Vagina (tissue), 2 donors: ENCODE measurements at regions not wholly inside any gene's neighbourhood (a gene's known extent, or its start where the extent isn't known, plus 50 kb on each side); places are given as distances from the start of the nearest gene placed in this dataset.
"Not testable (repeated sequence)": the region's sequence is repeated elsewhere in the genome, so short reads cannot be mapped to it uniquely, and the experiment has no call there.

Source experiments
- DNase-seq, 2 donors: peaks; one replicate each; pipeline ENCODE4 v3.0.0-alpha.2; 2017; ENCODE audit errors: extremely low spot score in 2 of 2
- H3K27ac ChIP-seq: fragments of 200-600 bp; sonication (generic); one replicate; pipeline ENCODE4 v1.5.1; 2019
- H3K27me3 ChIP-seq: fragments of 200-600 bp; sonication (generic); one replicate; pipeline ENCODE4 v1.5.1; 2019
- H3K36me3 ChIP-seq, 2 donors: fragments of 200-600 bp; sonication (generic); one replicate each; pipeline ENCODE4 v1.5.1; 2017 to 2019
- H3K4me1 ChIP-seq: fragments of 200-600 bp; sonication (generic); one replicate; pipeline ENCODE4 v1.5.1; 2019
- H3K4me3 ChIP-seq, 2 donors: fragments of 200-600 bp; sonication (generic); 1 replicate in 1 of 2; 2 replicates in 1 of 2; pipeline ENCODE4 v1.5.1; 2016 to 2019
- H3K9me3 ChIP-seq: fragments of 200-600 bp; sonication (generic); one replicate; pipeline ENCODE4 v1.5.1; 2019
- CTCF ChIP-seq, 3 experiments: fragments of 450-650 bp in 2 of 3; fragments of 200-600 bp in 1 of 3; sonication (generic) in 1 of 3; IDR thresholded peaks; one replicate each; pipeline ENCODE4 v1.5.1; 2017 to 2019; ENCODE audit warnings: antibody characterized with exemption in 3 of 3, mild to moderate bottlenecking in 2 of 3, moderate library complexity in 2 of 3
- POLR2A ChIP-seq, 2 donors: fragments of 450-650 bp; IDR thresholded peaks; one replicate each; pipeline ENCODE4 v1.6.1; 2017; ENCODE audit warnings: antibody characterized with exemption in 2 of 2, mild to moderate bottlenecking in 2 of 2, moderate library complexity in 2 of 2
- POLR2AphosphoS5 ChIP-seq, 2 donors: sonication (generic); formaldehyde crosslinking; IDR thresholded peaks; one replicate each; pipeline ENCODE4 v1.9.0; 2017; ENCODE audit warnings: antibody characterized with exemption in 2 of 2, mild to moderate bottlenecking in 2 of 2, low read depth in 1 of 2; ENCODE audit not compliant: insufficient read depth in 1 of 2
- intact Hi-C: fragments of 100-400 bp; cut with DNase I; formaldehyde crosslinking; loops from one replicate; pipeline ENCODE4 v1.15.1; 2023

DNA sequence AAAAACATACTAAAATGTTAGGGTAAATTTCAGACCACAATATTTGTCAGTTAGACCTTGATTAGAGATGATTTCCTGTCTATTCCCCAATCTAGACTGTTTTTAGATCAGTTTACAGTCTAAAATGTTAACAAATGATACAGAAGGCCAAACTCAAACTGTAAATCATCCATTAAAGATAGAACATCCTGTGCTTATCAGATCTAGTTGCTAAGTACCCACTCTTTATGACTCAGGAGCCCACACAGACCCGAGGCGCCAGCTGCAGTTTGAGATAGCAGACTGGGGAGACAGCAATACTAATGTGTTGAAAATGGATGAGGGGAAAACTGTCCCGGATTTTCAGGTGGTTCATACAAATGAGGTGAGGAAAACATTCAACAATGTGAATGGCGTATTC is 113.3 kb downstream of the SCG2 start:
- H3K4me3 ChIP-seq, result no peak overlapping the region
- H3K9me3 ChIP-seq, result no peaks in the 10 kb centered on the region
- no peak overlapping the region for H3K27ac ChIP-seq
- intact Hi-C loops, result no loop called here
- no peaks in the 10 kb centered on the region for H3K4me1 ChIP-seq
- no peak for DNase-seq
- TF ChIP-seq POLR2AphosphoS5 (IDR thresholded peaks at IDR 0.05; ENCODE audit: insufficient read depth in 1 of 2, low read depth in 1 of 2) (no peak), CTCF (IDR thresholded peaks at IDR 0.05) (no peak), POLR2A (IDR thresholded peaks at IDR 0.05) (no peak)
- H3K27me3 ChIP-seq, result no peaks in the 10 kb centered on the region
- no peaks in the 10 kb centered on the region for H3K36me3 ChIP-seq

- Histone ChIP-seq H3K27ac (no peak overlapping the region), H3K36me3 (no peaks in the 10 kb centered on the region), H3K4me3 (no peak overlapping the region), H3K27me3 (no peaks in the 10 kb centered on the region), H3K4me1 (no peaks in the 10 kb centered on the region), H3K9me3 (no peaks in the 10 kb centered on the region)
- no peak for DNase-seq
- no peak for TF ChIP-seq POLR2A (IDR thresholded peaks at IDR 0.05)
- no peak for TF ChIP-seq POLR2AphosphoS5 (IDR thresholded peaks at IDR 0.05; ENCODE audit: insufficient read depth in 1 of 2, low read depth in 1 of 2)
- no peak for TF ChIP-seq CTCF (IDR thresholded peaks at IDR 0.05)
- intact Hi-C loops, result no loop called here
Observed at GRCh38 chr2:223494496-223494895, 107.7 kb downstream of the SCG2 start.

- Histone ChIP-seq H3K9me3 (no peaks in the 10 kb centered on the region), H3K36me3 (no peaks in the 10 kb centered on the region), H3K27ac (no peak overlapping the region), H3K4me3 (no peak overlapping the region), H3K27me3 (no peaks in the 10 kb centered on the region), H3K4me1 (no peaks in the 10 kb centered on the region)
- DNase-seq, result no peak
- TF ChIP-seq POLR2AphosphoS5 (IDR thresholded peaks at IDR 0.05; ENCODE audit: insufficient read depth in 1 of 2, low read depth in 1 of 2) (no peak), CTCF (IDR thresholded peaks at IDR 0.05) (no peak), POLR2A (IDR thresholded peaks at IDR 0.05) (no peak)
- intact Hi-C loops, result no loop called here
Observed at GRCh38 chr2:223494942-223495341, 107.2 kb downstream of the SCG2 start.

GRCh38 chr2:223496853-223497252 is 105.3 kb downstream of the SCG2 start:
- H3K27me3 ChIP-seq, H3K4me3 ChIP-seq, H3K4me1 ChIP-seq, DNase-seq, H3K36me3 ChIP-seq, intact Hi-C loops, H3K27ac ChIP-seq, H3K9me3 ChIP-seq: not testable (repeated sequence)

DNA sequence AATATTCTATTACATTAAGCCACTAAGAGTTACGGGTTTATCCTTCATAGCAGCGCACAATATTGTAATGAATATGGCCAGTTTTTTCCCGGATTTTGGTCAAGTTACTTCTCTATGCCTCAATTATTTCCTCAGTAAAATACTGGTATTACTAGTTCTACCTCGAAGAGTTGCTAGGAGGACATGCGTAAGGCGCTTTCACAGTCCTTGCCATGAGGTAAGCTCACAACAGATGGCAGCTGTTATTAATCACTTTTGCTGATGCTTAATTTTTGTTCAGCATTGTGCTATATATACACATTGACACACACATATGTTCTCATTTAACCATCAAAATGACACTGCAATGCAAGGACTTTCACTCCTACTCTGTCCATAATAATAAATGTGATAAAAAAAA is 101.5 kb downstream of the SCG2 start:
- H3K27me3 ChIP-seq, result no peaks in the 10 kb centered on the region
- no peaks in the 10 kb centered on the region for H3K36me3 ChIP-seq
- intact Hi-C loops, result no loop called here
- TF ChIP-seq POLR2A (IDR thresholded peaks at IDR 0.05) (no peak), CTCF (IDR thresholded peaks at IDR 0.05) (no peak), POLR2AphosphoS5 (IDR thresholded peaks at IDR 0.05; ENCODE audit: insufficient read depth in 1 of 2, low read depth in 1 of 2) (no peak)
- H3K4me3 ChIP-seq, result no peak overlapping the region
- no peak for DNase-seq
- no peak overlapping the region for H3K27ac ChIP-seq
- H3K4me1 ChIP-seq, result no peaks in the 10 kb centered on the region
- H3K9me3 ChIP-seq, result no peaks in the 10 kb centered on the region

GRCh38 chr2:223501641-223502040 is 100.5 kb downstream of the SCG2 start:
- intact Hi-C loops, result no loop called here
- Histone ChIP-seq H3K36me3 (no peaks in the 10 kb centered on the region), H3K4me3 (no peak overlapping the region), H3K4me1 (no peaks in the 10 kb centered on the region), H3K27ac (no peak overlapping the region), H3K27me3 (no peaks in the 10 kb centered on the region), H3K9me3 (no peaks in the 10 kb centered on the region)
- no peak for DNase-seq
- TF ChIP-seq POLR2A (IDR thresholded peaks at IDR 0.05) (no peak), CTCF (IDR thresholded peaks at IDR 0.05) (no peak), POLR2AphosphoS5 (IDR thresholded peaks at IDR 0.05; ENCODE audit: insufficient read depth in 1 of 2, low read depth in 1 of 2) (no peak)
